Hepatocyte (in vitro differentiated cells): ENCODE measurements at regions not wholly inside any gene's neighbourhood (a gene's known extent, or its start where the extent isn't known, plus 50 kb on each side); places are given as distances from the start of the nearest gene placed in this dataset.

Experiments used
- DNase-seq: peaks from one replicate; pipeline ENCODE4 v3.0.0-alpha.2; 2016; ENCODE audit warnings: low spot score
- H2AFZ ChIP-seq: fragments of 200-600 bp; sonication (generic); 2 replicates; pipeline ENCODE4 v1.6.0; 2016; ENCODE audit warnings: antibody characterized with exemption, mild to moderate bottlenecking
- H3K27ac ChIP-seq: fragments of 200-600 bp; sonication (generic); 2 replicates; pipeline ENCODE4 v1.5.1; 2016; ENCODE audit warnings: mild to moderate bottlenecking
- H3K27me3 ChIP-seq: fragments of 200-600 bp; sonication (generic); 2 replicates; pipeline ENCODE4 v1.6.1; 2016
- H3K36me3 ChIP-seq: fragments of 200-600 bp; sonication (generic); replicated peaks from 2 replicates; pipeline ENCODE4 v1.5.1; 2016; ENCODE audit warnings: low read depth; ENCODE audit not compliant: insufficient read depth
- H3K4me1 ChIP-seq: fragments of 200-600 bp; sonication (generic); 2 replicates; pipeline ENCODE4 v1.5.1; 2016; ENCODE audit warnings: mild to moderate bottlenecking, moderate library complexity; ENCODE audit not compliant: insufficient read depth
- H3K4me2 ChIP-seq: fragments of 200-600 bp; sonication (generic); 2 replicates; pipeline ENCODE4 v1.6.0; 2016
- H3K4me3 ChIP-seq: fragments of 200-600 bp; sonication (generic); 2 replicates; pipeline ENCODE4 v1.5.1; 2016; ENCODE audit warnings: mild to moderate bottlenecking
- H3K79me2 ChIP-seq: fragments of 200-600 bp; sonication (generic); 2 replicates; pipeline ENCODE4 v1.6.0; 2017; ENCODE audit warnings: mild to moderate bottlenecking
- H3K9me2 ChIP-seq: fragments of 200-600 bp; sonication (generic); replicated peaks from 2 replicates; pipeline ENCODE4 v1.6.0; 2017; ENCODE audit warnings: mild to moderate bottlenecking; ENCODE audit not compliant: insufficient read depth
- H3K9me3 ChIP-seq: fragments of 200-600 bp; sonication (generic); 2 replicates; pipeline ENCODE4 v1.5.1; 2016; ENCODE audit warnings: low read depth, mild to moderate bottlenecking
- H4K20me1 ChIP-seq: fragments of 200-600 bp; sonication (generic); 2 replicates; pipeline ENCODE4 v1.6.0; 2016; ENCODE audit warnings: mild to moderate bottlenecking; ENCODE audit not compliant: insufficient read depth, poor library complexity, severe bottlenecking
- CTCF ChIP-seq: fragments of 200-600 bp; sonication (generic); IDR thresholded peaks from 2 replicates; pipeline ENCODE4 v1.5.1; 2016; ENCODE audit warnings: antibody characterized with exemption, mild to moderate bottlenecking; ENCODE audit not compliant: poor library complexity
- EZH2 ChIP-seq: fragments of 200-600 bp; sonication (generic); IDR thresholded peaks from 2 replicates; pipeline ENCODE4 v1.6.1; 2016; ENCODE audit warnings: antibody characterized with exemption, mild to moderate bottlenecking, borderline replicate concordance
- EZH2phosphoT487 ChIP-seq: fragments of 200-600 bp; sonication (generic); IDR thresholded peaks from one replicate; pipeline ENCODE4 v1.6.1; 2018; ENCODE audit warnings: antibody characterized with exemption, mild to moderate bottlenecking, low read depth, moderate library complexity; ENCODE audit not compliant: unreplicated experiment, severe bottlenecking
- WGBS: methylation state at CpG from one replicate; pipeline ENCODE4 v1.1.6; 2016; ENCODE audit warnings: low lambda C conversion rate; ENCODE audit errors: missing lambda C conversion rate; 5-methylcytosine and 5-hydroxymethylcytosine counted together

- Histone ChIP-seq H4K20me1 (no peaks in the 10 kb centered on the region), H3K9me3 (no peaks in the 10 kb centered on the region), H3K4me2 (no peak overlapping the region), H3K36me3 (no peaks in the 10 kb centered on the region), H3K27me3 (no peaks in the 10 kb centered on the region), H2AFZ (no peak overlapping the region), H3K4me1 (no peaks in the 10 kb centered on the region), H3K27ac (no peak overlapping the region), H3K79me2 (no peaks in the 10 kb centered on the region), H3K9me2 (no peaks in the 10 kb centered on the region), H3K4me3 (no peak overlapping the region)
- no peak for DNase-seq
- no peak for TF ChIP-seq CTCF
- TF ChIP-seq EZH2 = no peak
- TF ChIP-seq EZH2phosphoT487 = no peak
- WGBS = 58% methylated on average over 3 of the region's 3 CpGs
Observed at GRCh38 chr1:78275906-78276685, 214.7 kb upstream of the PTGFR start.

- H3K79me2 ChIP-seq = no peaks in the 10 kb centered on the region
- no peaks in the 10 kb centered on the region for H4K20me1 ChIP-seq
- H3K27ac ChIP-seq = no peak overlapping the region
- H2AFZ ChIP-seq = no peak overlapping the region
- TF ChIP-seq EZH2phosphoT487 (no peak), CTCF (no peak), EZH2 (no peak)
- no peak overlapping the region for H3K4me2 ChIP-seq
- no peaks in the 10 kb centered on the region for H3K9me2 ChIP-seq
- H3K9me3 ChIP-seq = no peaks in the 10 kb centered on the region
- H3K27me3 ChIP-seq = no peaks in the 10 kb centered on the region
- H3K4me1 ChIP-seq = no peaks in the 10 kb centered on the region
- H3K36me3 ChIP-seq = no peaks in the 10 kb centered on the region
- DNase-seq = no peak
- no peak overlapping the region for H3K4me3 ChIP-seq
Observed at GRCh38 chr1:78277253-78277652, 213.5 kb upstream of the PTGFR start.

GRCh38 chr1:78279051-78279450 is 211.7 kb upstream of the PTGFR start:
- Histone ChIP-seq H3K9me3 (no peaks in the 10 kb centered on the region), H3K36me3 (no peaks in the 10 kb centered on the region), H2AFZ (no peak overlapping the region), H3K4me3 (no peak overlapping the region), H3K4me1 (no peaks in the 10 kb centered on the region), H3K27me3 (no peaks in the 10 kb centered on the region), H3K27ac (no peak overlapping the region), H3K9me2 (no peaks in the 10 kb centered on the region), H3K4me2 (no peak overlapping the region), H3K79me2 (no peaks in the 10 kb centered on the region), H4K20me1 (no peaks in the 10 kb centered on the region)
- DNase-seq = no peak
- TF ChIP-seq CTCF (no peak), EZH2phosphoT487 (no peak), EZH2 (no peak)
- WGBS = 85% methylated on average over 2 of the region's 2 CpGs
